ENCODE measurements at regions not wholly inside any gene's neighbourhood (a gene's known extent, or its start where the extent isn't known, plus 50 kb on each side); places are given as distances from the start of the nearest gene placed in this dataset.

GRCh38 chr17:72488555-72489271 is 367.9 kb downstream of the SOX9 start:
- intact Hi-C loops (cut with DNase I; ENCODE audit: low total_unique reads), result no loop called here
- H3K9me3 ChIP-seq, result no peaks in the 10 kb centered on the region

GRCh38 chr17:72489272-72489641 is 368.4 kb downstream of the SOX9 start:
- no peak overlapping the region for H3K4me3 ChIP-seq
- H3K9me3 ChIP-seq, result no peaks in the 10 kb centered on the region
- intact Hi-C loops (cut with DNase I; ENCODE audit: low total_unique reads), result no loop called here
- H3K27ac ChIP-seq, result no peak overlapping the region
- WGBS, 2 donors, result 71 to 80% methylated on average over 5 of the region's 5 CpGs
- H3K36me3 ChIP-seq (ENCODE audit: low read depth, missing control alignments), result no peaks in the 10 kb centered on the region
- no peaks in the 10 kb centered on the region for H3K4me1 ChIP-seq
- TF ChIP-seq POLR2A (IDR thresholded peaks at IDR 0.05), result no peak
- TF ChIP-seq CTCF (IDR thresholded peaks at IDR 0.05), result no peak
- H3K27me3 ChIP-seq, result no peaks in the 10 kb centered on the region
- no peak for DNase-seq

More at GRCh38 chr17:72488555-72489271, 367.9 kb downstream of the SOX9 start:
- Histone ChIP-seq H3K4me3 (no peak overlapping the region), H3K4me1 (no peaks in the 10 kb centered on the region), H3K36me3 (ENCODE audit: low read depth, missing control alignments) (no peaks in the 10 kb centered on the region), H3K27me3 (no peaks in the 10 kb centered on the region), H3K27ac (no peak overlapping the region)
- DNase-seq, result no peak
- TF ChIP-seq POLR2A (IDR thresholded peaks at IDR 0.05), result no peak
- TF ChIP-seq CTCF (IDR thresholded peaks at IDR 0.05), result no peak
- 55 to 61% methylated on average over 11 of the region's 11 CpGs for WGBS, 2 donors

GRCh38 chr17:72491102-72491501 is 370.3 kb downstream of the SOX9 start:
- Histone ChIP-seq H3K36me3 (ENCODE audit: low read depth, missing control alignments) (no peaks in the 10 kb centered on the region), H3K9me3 (no peaks in the 10 kb centered on the region), H3K4me1 (no peaks in the 10 kb centered on the region), H3K4me3 (no peak overlapping the region), H3K27me3 (no peaks in the 10 kb centered on the region), H3K27ac (no peak overlapping the region)
- TF ChIP-seq POLR2A (IDR thresholded peaks at IDR 0.05) (no peak), CTCF (IDR thresholded peaks at IDR 0.05) (no peak)
- DNase-seq, result no peak
- intact Hi-C loops (cut with DNase I; ENCODE audit: low total_unique reads), result no loop called here
- WGBS, 2 donors, result 84 to 94% methylated on average over 2 of the region's 2 CpGs

GRCh38 chr17:72492494-72492893 is 371.7 kb downstream of the SOX9 start:
- TF ChIP-seq POLR2A (IDR thresholded peaks at IDR 0.05), result no peak
- TF ChIP-seq CTCF (IDR thresholded peaks at IDR 0.05), result no peak
- intact Hi-C loops (cut with DNase I; ENCODE audit: low total_unique reads), result no loop called here
- Histone ChIP-seq H3K9me3 (no peaks in the 10 kb centered on the region), H3K27ac (no peak overlapping the region), H3K4me3 (no peak overlapping the region), H3K27me3 (no peaks in the 10 kb centered on the region), H3K36me3 (ENCODE audit: low read depth, missing control alignments) (no peaks in the 10 kb centered on the region), H3K4me1 (no peaks in the 10 kb centered on the region)
- 93 to 100% methylated on average over 2 of the region's 2 CpGs for WGBS, 2 donors
- DNase-seq, result no peak

- Histone ChIP-seq H3K4me3 (no peak overlapping the region), H3K27me3 (no peaks in the 10 kb centered on the region), H3K36me3 (ENCODE audit: low read depth, missing control alignments) (no peaks in the 10 kb centered on the region), H3K27ac (no peak overlapping the region), H3K9me3 (no peaks in the 10 kb centered on the region), H3K4me1 (no peaks in the 10 kb centered on the region)
- TF ChIP-seq CTCF (IDR thresholded peaks at IDR 0.05), result no peak
- no peak for TF ChIP-seq POLR2A (IDR thresholded peaks at IDR 0.05)
- no peak for DNase-seq
- intact Hi-C loops (cut with DNase I; ENCODE audit: low total_unique reads), result no loop called here
- 87 to 89% methylated on average over 5 of the region's 5 CpGs for WGBS, 2 donors
Measured at GRCh38 chr17:72492941-72493340, 372.1 kb downstream of the SOX9 start.

Measured in testis (tissue), 2 donors.